ENCODE measurements at regions not wholly inside any gene's neighbourhood (a gene's known extent, or its start where the extent isn't known, plus 50 kb on each side); places are given as distances from the start of the nearest gene placed in this dataset.

DNA sequence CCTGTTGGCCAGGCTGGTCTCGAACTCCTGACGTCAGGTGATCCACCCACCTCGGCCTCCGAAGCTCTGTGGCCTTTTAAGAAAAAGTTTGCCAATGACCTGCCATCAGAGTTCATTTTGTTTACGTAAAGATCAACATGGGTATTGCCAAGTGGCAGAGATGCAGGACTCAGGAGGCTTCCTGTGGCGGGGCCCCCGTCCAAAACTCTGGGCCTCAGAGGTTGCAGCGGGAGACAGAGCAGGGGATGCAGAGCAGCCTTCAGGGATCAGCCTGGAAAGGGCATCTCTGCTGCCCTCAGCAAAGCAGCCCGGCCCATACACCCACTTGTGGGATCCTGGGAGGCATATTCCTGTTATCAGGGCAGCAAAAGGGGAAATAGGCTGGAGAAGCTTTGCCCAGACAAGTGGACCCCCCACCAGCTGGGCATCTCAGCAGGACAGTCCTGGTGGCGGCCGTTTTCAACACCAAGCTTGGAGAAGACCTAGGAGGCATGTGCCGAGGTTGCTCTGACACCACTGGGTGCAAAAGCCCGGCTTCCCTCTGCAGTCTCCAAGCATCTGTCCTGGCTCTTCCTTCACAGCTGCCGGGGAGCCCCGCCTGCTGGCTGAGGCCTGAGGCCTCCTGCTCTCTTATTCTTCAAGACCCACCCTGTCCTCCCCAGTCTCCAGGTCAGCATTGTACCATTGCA is 1152.4 kb downstream of the BRD1 start:
- H4K20me1 ChIP-seq (ENCODE audit: insufficient read depth): no peaks in the 10 kb centered on the region
- no peak overlapping the region for H2AFZ ChIP-seq (ENCODE audit: low read depth, low read length, poor library complexity, severe bottlenecking)
- no peaks in the 10 kb centered on the region for H3K4me1 ChIP-seq (ENCODE audit: control insufficient read depth in 1 of 2, insufficient read depth in 2 of 2, low read length in 2 of 2)
- H3K36me3 ChIP-seq (ENCODE audit: control insufficient read depth in 1 of 2, insufficient read depth in 2 of 2, low read length in 2 of 2): no peaks in the 10 kb centered on the region
- no peak overlapping the region for H3K4me3 ChIP-seq (replicated peaks in 1 of 2; ENCODE audit: low read depth in 1 of 2, low read length in 2 of 2)
- ChIA-PET POLR2A (no interaction called here), RAD21 (ENCODE audit: low non-redundant PET in 1 of 2, low total read pairs in 2 of 2, uncharacterized antibody in 2 of 2, unreplicated experiment in 2 of 2) (no interaction called here), CTCF (no interaction called here)
- no peaks in the 10 kb centered on the region for H3K79me2 ChIP-seq (ENCODE audit: insufficient read depth, low read length)
- intact Hi-C loops (cut with micrococcal nuclease): no loop called here
- DNase-seq (ENCODE audit: low read depth, low spot score) (no peak), ATAC-seq (no peak)
- H3K27me3 ChIP-seq (ENCODE audit: insufficient read depth, low read length): no peaks in the 10 kb centered on the region
- no peak overlapping the region for H3K4me2 ChIP-seq (ENCODE audit: low read length)
- H3K9ac ChIP-seq (ENCODE audit: low read length): no peak overlapping the region
- TF ChIP-seq JUND (IDR thresholded peaks at IDR 0.05): no peak
- TF ChIP-seq, protein P1, sequence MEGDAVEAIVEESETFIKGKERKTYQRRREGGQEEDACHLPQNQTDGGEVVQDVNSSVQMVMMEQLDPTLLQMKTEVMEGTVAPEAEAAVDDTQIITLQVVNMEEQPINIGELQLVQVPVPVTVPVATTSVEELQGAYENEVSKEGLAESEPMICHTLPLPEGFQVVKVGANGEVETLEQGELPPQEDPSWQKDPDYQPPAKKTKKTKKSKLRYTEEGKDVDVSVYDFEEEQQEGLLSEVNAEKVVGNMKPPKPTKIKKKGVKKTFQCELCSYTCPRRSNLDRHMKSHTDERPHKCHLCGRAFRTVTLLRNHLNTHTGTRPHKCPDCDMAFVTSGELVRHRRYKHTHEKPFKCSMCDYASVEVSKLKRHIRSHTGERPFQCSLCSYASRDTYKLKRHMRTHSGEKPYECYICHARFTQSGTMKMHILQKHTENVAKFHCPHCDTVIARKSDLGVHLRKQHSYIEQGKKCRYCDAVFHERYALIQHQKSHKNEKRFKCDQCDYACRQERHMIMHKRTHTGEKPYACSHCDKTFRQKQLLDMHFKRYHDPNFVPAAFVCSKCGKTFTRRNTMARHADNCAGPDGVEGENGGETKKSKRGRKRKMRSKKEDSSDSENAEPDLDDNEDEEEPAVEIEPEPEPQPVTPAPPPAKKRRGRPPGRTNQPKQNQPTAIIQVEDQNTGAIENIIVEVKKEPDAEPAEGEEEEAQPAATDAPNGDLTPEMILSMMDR (IDR thresholded peaks at IDR 0.05 in 2 of 3, conservative IDR thresholded peaks at IDR 0.05 in 1 of 3; ENCODE audit: borderline replicate concordance in 1 of 3, insufficient read depth in 1 of 3, low read depth in 2 of 3, low read length in 2 of 3): no peak
- TF ChIP-seq YY1 (IDR thresholded peaks at IDR 0.05; ENCODE audit: extremely low read depth, insufficient replicate concordance, low read depth, low read length): no peak
- no peak for TF ChIP-seq POLR2AphosphoS5 (IDR thresholded peaks at IDR 0.05; ENCODE audit: low read depth, low read length)
- no peak for TF ChIP-seq ELF1 (IDR thresholded peaks at IDR 0.05; ENCODE audit: borderline replicate concordance, low read depth)
- TF ChIP-seq, protein P2, sequence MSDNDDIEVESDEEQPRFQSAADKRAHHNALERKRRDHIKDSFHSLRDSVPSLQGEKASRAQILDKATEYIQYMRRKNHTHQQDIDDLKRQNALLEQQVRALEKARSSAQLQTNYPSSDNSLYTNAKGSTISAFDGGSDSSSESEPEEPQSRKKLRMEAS (IDR thresholded peaks at IDR 0.05): no peak
- no peak for TF ChIP-seq EZH2 (IDR thresholded peaks at IDR 0.05)
- TF ChIP-seq ZFX (IDR thresholded peaks at IDR 0.05): no peak
- TF ChIP-seq, protein P3, sequence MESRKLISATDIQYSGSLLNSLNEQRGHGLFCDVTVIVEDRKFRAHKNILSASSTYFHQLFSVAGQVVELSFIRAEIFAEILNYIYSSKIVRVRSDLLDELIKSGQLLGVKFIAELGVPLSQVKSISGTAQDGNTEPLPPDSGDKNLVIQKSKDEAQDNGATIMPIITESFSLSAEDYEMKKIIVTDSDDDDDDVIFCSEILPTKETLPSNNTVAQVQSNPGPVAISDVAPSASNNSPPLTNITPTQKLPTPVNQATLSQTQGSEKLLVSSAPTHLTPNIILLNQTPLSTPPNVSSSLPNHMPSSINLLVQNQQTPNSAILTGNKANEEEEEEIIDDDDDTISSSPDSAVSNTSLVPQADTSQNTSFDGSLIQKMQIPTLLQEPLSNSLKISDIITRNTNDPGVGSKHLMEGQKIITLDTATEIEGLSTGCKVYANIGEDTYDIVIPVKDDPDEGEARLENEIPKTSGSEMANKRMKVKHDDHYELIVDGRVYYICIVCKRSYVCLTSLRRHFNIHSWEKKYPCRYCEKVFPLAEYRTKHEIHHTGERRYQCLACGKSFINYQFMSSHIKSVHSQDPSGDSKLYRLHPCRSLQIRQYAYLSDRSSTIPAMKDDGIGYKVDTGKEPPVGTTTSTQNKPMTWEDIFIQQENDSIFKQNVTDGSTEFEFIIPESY (IDR thresholded peaks at IDR 0.05; ENCODE audit: extremely low read depth, insufficient replicate concordance, low read length): no peak
- no peak for TF ChIP-seq POLR2A (IDR thresholded peaks at IDR 0.05; ENCODE audit: borderline replicate concordance, extremely low read depth, insufficient read depth, insufficient read length)
- TF ChIP-seq RAD21 (IDR thresholded peaks at IDR 0.05; ENCODE audit: low read depth): no peak
- no TSS peak for BruUV-seq (replicated peaks)
- H3K9me2 ChIP-seq (ENCODE audit: insufficient read depth): no peaks in the 10 kb centered on the region
- no peak overlapping the region for H3K27ac ChIP-seq (ENCODE audit: low read depth, low read length)
- peaks cover 0 to 5% of the 10 kb centered on the region in 2 experiments; a peak in 2 of 4 replicates for H3K9me3 ChIP-seq (ENCODE audit: control insufficient read depth in 1 of 2, insufficient read depth in 1 of 2, low read depth in 1 of 2, low read length in 2 of 2)
